ENCODE measurements at regions not wholly inside any gene's neighbourhood (a gene's known extent, or its start where the extent isn't known, plus 50 kb on each side); places are given as distances from the start of the nearest gene placed in this dataset.
"Not testable (repeated sequence)": the region's sequence is repeated elsewhere in the genome, so short reads cannot be mapped to it uniquely, and the experiment has no call there.

- DNase-seq: no peak
These were observed 111.8 kb downstream of the KIF26A start for GRCh38 chr14:104250175-104250574.

GRCh38 chr14:104252256-104253215 lies 114.1 kb downstream of the KIF26A start:
- no peak for DNase-seq

GRCh38 chr14:104253223-104253822 lies 114.9 kb downstream of the KIF26A start:
- no peak for DNase-seq

DNA sequence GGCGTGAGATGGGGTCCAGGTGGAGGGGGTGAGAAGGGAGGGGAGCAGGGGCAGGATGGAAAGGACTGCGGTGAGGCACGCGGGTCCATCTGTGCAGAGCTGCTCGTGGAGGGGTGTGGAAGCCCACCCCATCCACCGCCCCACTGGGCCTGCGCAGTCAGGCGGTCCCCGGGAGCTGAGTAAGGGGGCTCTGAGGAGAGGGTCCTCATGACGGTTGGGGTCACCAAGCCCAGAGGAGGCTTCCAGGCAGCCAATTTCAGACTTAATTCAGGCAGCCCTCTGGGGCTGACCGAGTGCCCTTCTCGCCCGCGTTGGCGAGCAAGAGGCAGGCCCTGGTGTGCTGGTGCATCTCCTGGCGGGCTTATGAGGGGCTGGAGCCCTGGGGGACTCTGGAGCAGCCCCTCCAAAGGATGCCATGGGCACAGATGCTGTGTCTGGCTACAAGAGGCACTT lies 115.5 kb downstream of the KIF26A start:
- DNase-seq: no peak

DNA sequence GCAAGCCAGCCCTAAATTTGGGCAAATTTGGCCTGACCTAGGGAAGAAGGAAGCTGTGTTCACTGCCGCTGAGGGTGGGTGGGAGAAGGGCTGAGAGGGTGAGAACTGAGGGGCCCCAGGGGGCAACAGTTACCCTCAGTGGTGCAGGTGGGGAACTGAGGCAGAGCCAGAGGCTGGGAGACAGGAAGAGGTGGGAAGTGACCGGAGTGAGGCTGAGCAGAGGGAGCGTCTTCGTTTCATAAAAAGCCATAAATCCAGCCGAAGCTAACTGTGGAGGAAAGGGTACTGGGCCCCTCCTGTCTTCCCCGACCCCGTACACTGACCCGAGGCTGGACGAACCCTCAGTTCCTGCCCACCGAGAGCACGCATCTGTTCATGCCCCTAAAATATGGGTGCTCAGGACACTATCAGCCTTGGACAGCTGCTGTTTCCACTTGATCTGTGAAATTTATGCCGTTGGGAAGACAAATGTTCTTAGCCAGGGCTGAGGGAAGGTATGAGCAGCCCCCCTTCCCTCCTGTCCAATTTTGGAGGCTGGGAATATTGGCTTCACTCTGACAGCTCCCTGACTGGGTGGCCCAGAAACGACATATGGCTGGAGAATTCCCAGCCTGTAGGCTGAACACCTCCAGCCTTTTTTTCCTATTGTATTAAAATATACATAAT lies 116.5 kb downstream of the KIF26A start:
- no peak for DNase-seq

DNA sequence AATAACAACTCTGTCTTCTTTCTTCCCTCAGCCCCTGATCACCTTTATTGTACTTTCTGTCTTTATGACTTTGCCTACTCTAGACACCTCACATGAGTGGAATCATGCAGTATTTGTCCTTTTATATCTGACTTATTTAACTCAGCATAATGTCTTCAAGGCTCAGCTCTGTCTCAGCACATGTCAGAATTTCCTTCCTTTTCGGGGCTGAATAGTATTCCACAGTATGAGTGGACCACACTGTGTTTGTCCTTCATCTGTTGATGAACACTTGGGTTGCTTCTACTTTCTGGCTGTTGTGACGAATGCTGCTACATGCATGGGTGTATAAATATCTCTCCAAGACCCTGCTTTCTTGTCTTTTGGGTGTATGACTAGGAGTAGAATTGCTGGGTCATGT lies 117.6 kb downstream of the KIF26A start:
- no peak for DNase-seq

DNA sequence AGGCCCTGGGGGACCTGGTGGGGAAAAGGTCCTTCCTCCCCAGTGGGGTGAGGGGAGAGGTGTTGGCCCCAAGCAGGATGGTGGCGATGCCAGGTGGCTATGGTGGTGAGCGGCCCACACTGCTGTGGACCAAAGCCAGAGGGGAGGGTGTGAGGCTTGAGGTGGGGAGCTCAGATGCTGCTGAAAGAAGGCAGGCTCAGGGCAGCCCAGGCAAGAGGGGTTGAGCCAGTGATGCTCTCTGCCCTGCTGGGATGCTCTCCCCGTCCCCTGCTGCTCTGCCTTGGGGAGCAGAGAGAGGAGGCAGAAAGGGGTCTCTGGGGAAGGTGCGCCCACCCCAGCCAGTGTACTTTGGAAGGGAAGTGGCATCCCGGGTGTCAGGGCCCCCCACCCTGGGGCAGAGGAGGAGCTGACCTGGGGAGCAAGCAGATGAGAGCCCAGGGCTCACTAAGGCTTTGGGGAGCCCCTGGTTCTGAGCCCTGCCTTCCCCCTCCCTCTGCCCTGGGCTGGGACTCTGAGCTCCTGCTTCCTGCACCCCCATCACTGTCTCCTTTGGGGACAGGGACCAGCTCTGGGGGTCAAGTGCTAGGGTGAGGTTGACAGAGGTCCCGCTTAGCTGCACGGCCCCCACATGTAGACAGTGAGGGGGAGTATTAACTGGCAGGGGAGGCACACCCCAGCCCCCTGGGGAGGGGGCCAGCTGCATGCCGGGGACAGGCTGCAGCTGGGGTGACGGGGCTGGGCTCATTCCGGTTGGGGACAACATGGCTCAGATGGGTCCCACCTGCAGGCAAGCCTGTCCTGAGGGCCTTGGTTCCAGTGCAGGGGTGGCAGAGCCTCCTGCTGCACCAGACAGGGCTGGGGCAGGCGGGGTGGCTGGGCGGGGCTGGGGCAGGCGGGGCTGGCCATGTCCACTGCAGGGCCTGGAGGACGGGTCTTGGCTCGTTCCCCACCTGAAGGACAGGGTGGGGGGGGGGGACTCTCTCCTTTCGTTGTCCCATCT lies 124.4 kb downstream of the KIF26A start:
- DNase-seq: no peak

GRCh38 chr14:104263675-104264358 lies 125.4 kb downstream of the KIF26A start:
- no peak for DNase-seq

DNA sequence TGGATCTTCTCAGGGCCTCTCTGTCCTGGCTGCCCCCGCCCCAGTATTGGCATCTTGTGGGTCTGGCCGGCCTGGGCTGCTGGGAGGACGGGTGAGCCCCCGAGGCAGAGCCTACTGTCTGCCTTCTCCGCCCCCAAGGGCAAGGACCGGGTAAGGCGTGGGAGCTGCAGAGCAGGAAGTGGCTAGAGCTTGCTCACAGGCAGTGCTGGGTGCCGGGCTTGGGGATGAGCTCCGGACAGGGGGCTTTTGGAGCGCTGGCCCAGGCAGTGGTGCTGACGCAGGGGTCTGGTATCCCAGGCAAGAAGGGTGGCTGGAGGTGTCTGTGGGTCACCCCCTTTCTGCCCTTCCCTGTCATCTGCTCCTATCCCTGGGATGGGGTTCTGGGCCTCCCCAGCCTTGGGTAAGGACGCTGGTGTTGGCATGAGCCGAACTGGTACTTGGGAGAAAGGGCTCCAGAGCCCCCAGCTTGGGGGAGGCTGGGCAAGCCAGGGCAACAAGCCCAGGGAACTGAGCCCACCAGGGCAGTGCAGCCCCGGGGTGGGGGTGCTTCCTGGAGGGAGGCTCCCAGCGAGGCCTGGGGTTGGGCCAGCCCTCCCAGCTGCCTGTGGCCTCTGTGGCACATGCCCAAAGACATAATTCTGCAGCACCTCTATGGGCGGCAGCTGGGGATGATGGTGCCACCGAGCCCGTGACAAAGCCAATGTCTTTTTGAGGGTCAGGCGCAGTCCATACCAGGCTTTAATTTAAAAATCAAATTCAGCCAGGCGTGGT lies 126.3 kb downstream of the KIF26A start:
- DNase-seq: no peak

DNA sequence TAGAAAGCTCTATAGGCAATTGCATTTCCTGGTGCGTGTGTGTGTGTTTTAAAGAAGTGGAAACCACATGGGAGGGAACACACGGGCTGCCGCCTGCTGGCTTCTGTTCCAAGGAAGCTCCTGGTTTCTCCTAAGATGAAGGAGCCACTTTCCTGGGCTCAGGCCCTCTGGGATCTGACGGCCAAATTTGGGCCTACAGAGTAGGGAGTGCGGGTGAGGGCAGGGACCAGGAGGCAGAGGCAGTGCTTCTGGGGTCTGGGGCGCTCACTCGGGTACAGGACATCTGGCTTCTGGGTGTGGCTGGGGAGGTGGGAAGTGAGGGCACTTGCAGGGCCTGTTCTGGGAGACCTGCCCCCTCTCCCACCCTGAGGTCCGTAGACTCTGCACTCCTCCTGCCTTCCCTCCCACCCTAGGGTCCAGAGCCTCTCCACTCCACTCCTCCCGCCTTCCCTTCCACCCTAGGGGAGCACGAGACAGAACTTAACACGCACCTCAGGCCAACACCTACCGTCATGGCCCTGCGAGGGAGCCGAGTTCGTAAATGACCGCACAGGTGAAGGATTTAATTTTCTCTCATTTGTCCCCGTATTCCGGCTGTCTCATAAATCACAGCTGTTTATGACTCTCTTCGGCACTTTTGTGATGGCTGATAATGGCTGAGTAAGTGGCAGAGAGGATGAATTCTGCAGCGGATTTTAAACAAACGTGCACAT lies 127.7 kb downstream of the KIF26A start:
- DNase-seq: no peak

DNA sequence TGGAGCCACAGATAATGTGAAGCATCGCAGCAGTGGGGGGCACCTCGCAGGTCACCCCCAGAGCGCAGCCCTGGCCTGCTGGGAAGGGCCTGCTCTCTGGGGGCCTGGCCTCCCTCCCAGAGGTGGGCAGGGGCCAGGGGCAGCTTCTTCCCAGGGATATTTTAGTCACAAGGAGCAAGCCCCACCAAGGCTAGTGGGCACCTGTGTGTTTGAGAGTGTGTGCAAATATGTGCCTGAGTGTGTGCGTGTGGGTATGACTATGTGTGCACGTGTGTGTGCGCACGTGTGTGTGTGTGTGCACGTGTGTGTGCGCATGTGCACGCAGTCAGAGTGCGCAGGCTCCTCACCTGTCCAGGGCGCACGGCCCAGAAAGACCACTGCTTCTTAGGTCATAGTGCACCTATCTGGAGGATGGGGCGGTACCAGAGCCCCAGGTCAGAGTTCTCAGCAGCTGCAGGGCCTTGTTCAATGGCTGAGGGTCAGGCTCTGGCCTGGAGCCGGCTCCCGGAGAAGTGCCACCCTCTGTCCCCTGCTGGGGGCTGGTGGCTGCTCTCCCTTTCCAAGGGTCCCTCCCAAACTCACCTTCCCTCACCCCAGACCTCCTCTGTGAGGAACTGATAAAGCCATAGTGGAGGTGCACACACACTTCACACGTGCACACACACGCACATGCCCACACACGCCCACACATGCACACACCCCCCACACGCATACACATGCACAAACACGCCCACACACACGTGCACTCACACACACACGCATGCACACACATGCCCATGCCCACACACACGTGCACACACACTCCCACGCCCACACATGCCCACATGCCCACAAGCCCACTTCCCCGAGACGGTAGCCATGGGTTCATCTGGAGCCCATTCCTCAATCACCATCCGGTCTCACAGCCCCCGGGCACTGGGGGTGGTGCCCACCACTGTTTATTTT lies 128.5 kb downstream of the KIF26A start:
- no peak for DNase-seq

GRCh38 chr14:104267895-104268294 lies 129.5 kb downstream of the KIF26A start:
- DNase-seq: no peak

DNA sequence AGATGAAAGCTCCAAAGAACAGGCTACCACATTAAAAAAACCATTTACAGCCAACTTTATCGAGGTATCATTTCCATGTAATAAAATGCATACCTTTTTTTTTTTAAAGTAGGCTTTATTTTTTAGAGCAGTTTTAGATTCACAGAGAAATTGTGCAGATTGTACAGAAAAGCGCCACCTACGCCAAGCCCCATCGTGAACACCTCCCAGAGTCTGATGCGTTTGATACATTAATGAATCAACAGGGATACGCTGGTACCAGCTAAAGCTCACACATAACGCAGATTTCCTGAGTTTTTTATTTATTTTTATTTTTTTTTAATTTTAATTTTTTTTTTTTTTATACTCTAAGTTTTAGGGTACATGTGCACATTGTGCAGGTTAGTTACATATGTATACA lies 129.9 kb downstream of the KIF26A start:
- no peak for DNase-seq

GRCh38 chr14:104268725-104269436 lies 130.5 kb downstream of the KIF26A start:
- no peak for DNase-seq

DNA sequence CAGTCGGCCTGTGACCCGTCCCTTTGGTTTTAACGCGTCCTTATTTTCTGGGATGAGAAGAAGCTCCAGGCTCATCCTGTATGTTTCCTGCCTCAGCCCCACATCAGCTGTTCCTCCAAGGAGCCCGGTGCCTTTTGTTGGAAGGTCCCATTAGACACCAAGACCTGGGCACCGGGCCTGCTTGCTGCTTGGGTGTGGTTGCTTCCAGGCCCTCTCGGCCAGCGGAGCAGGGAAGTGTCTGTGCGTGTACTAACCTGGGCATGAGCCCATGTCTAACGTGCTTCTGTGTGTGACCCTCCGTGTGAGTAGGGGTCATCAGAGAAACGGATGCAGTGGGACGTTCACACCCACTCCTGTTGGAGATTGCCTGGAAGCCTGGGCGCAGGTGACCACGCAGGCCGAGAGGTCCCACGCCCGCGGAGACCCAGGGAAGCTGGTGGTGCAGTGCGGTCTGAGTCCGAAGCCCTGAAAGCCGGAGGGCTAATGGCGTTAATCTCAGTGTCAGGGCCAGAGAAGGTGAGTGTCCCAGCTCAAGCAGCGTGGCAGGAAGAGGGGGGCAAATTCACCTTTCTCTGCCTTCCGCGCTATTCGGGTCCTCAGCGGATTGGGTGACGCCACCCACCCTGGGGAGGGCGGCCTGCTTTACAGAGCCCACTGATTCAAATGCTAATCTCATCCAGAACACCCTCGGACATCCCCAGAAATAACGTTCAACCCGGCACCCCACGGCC lies 131.3 kb downstream of the KIF26A start:
- DNase-seq: not testable (repeated sequence)

GRCh38 chr14:104271391-104271790 lies 133.0 kb downstream of the KIF26A start:
- no peak for DNase-seq

DNA sequence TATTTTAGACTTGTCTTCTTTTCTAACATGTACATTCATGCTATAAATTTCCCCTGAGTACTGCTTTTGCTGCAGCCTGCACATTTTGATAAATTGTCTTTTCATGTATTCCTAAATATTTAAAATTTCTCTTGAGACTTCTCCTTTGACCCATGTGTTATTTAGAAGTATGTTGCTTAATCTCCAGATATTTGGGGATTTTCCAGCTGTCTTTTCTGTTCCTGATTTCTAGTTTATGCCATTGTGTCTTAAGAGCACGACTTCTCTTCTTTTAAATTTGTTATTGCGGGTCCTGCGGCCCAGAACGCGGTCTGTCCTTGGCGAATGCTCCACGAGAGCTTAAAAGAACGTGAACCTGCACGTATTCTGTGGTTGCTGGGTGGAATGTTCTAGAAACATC lies 136.4 kb downstream of the KIF26A start:
- no peak for DNase-seq

Data from fibroblast of skin of back (primary cell).